ENCODE measurements at regions not wholly inside any gene's neighbourhood (a gene's known extent, or its start where the extent isn't known, plus 50 kb on each side); places are given as distances from the start of the nearest gene placed in this dataset.

- ChIA-PET CTCF (interaction anchor here (0.6 kb wide), 1 partner anchor 273 kb away, joined by 4 read pairs; no protein-coding TSS in a partner anchor), POLR2A (no interaction called here)
- H3K4me3 ChIP-seq (ENCODE audit: low read depth, low read length) = no peak overlapping the region
- H3K36me3 ChIP-seq (ENCODE audit: control insufficient read depth in 2 of 2, insufficient read depth in 1 of 2, low read length in 2 of 2) = no peaks in the 10 kb centered on the region
- H3K4me1 ChIP-seq (ENCODE audit: control insufficient read depth, insufficient read depth, low read length) = peaks cover 7% of the 10 kb centered on the region
- no peaks in the 10 kb centered on the region for H3K9me3 ChIP-seq (ENCODE audit: control insufficient read depth, insufficient read depth, low read depth, low read length)
- no peak overlapping the region for H3K27ac ChIP-seq (ENCODE audit: extremely low read depth, low read depth, low read length)
- TF ChIP-seq ZNF488 (tag by site-specific recombination; IDR thresholded peaks at IDR 0.05) (no peak), PRDM4 (tag by site-specific recombination; IDR thresholded peaks at IDR 0.05) (no peak), ZNF175 (tag by site-specific recombination; IDR thresholded peaks at IDR 0.05) (no peak), HIC1 (tag by site-specific recombination; IDR thresholded peaks at IDR 0.05) (no peak), ZNF169 (tag by site-specific recombination; IDR thresholded peaks at IDR 0.05) (no peak), ZNF785 (tag by site-specific recombination; IDR thresholded peaks at IDR 0.05) (no peak), ZNF223 (tag by site-specific recombination; IDR thresholded peaks at IDR 0.05) (no peak), ZNF621 (tag by site-specific recombination; IDR thresholded peaks at IDR 0.05) (no peak), GLIS2 (tag by site-specific recombination; IDR thresholded peaks at IDR 0.05) (no peak), CTCF (tag by site-specific recombination; IDR thresholded peaks at IDR 0.05) (no peak), SP7 (tag by site-specific recombination; IDR thresholded peaks at IDR 0.05) (no peak), ZNF184 (tag by site-specific recombination; IDR thresholded peaks at IDR 0.05) (no peak)
Measured at GRCh38 chr19:30152510-30153291, 210.7 kb downstream of the URI1 start.

- Histone ChIP-seq H3K4me3 (ENCODE audit: low read depth, low read length) (no peak overlapping the region), H3K36me3 (ENCODE audit: control insufficient read depth in 2 of 2, insufficient read depth in 1 of 2, low read length in 2 of 2) (no peaks in the 10 kb centered on the region), H3K9me3 (ENCODE audit: control insufficient read depth, insufficient read depth, low read depth, low read length) (no peaks in the 10 kb centered on the region), H3K4me1 (ENCODE audit: control insufficient read depth, insufficient read depth, low read length) (peaks cover 7% of the 10 kb centered on the region), H3K27ac (ENCODE audit: extremely low read depth, low read depth, low read length) (no peak overlapping the region)
- no peak for TF ChIP-seq ZNF549 (tag by site-specific recombination; IDR thresholded peaks at IDR 0.05)
- no peak for TF ChIP-seq ZNF561 (tag by site-specific recombination; IDR thresholded peaks at IDR 0.05; ENCODE audit: borderline replicate concordance)
- no peak for TF ChIP-seq ZNF449 (tag by site-specific recombination; IDR thresholded peaks at IDR 0.05)
- ChIA-PET POLR2A (interaction anchor here (0.7 to 0.8 kb wide), 3 partner anchors 40 to 411 kb away, joined by 3 to 7 read pairs (median 6); partner anchors contain the start of gene URI1), CTCF (interaction anchor here (1.4 kb wide), 1 partner anchor 13 kb away, joined by 3 read pairs; no protein-coding TSS in a partner anchor)
Measured at GRCh38 chr19:30153326-30154210, 211.5 kb downstream of the URI1 start.
